ENCODE measurements at regions not wholly inside any gene's neighbourhood (a gene's known extent, or its start where the extent isn't known, plus 50 kb on each side); places are given as distances from the start of the nearest gene placed in this dataset.
"Not testable (repeated sequence)": the region's sequence is repeated elsewhere in the genome, so short reads cannot be mapped to it uniquely, and the experiment has no call there.

DNA sequence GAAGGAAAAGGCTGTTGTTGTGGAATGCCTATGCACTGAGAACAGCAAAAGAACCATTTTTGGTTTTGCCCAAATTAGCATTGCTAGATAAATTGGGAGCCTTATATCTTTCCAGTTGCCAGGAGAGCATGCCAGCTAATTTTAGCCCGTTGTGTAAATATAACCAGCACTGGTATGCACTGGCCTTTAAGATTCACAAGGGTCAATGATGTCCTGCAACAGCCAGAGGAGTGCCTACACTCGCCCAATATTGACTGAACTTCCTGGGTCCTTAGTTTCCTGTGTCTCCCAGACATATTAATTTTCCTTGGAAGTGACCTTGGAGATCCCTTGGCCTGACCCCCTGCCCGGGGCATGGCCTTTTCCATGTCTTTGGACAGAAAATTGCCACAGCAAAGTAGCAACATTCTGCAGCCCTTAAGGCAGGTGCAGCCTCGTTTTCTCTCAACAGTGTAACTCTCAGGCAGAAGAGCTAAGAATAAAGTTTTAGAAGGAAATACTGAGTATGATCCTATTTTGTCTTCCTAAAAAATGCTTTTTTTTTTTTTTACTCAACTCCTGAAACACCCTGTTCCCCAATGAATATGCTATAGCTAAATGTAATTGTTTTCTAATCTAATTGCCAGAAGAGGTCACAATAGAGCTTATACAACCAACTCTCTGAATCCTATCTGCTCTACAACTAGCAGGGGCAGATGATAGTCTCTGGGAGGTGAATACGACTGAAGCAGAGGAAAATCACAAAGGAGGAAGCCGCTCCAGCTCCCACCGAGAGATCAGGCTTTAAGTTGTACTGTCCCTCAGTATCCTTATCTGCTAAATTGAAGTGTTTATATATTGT lies 131.9 kb upstream of the PCGF5 start:
- peak; percentile 53 for DNase-seq (ENCODE audit: low spot score)

DNA sequence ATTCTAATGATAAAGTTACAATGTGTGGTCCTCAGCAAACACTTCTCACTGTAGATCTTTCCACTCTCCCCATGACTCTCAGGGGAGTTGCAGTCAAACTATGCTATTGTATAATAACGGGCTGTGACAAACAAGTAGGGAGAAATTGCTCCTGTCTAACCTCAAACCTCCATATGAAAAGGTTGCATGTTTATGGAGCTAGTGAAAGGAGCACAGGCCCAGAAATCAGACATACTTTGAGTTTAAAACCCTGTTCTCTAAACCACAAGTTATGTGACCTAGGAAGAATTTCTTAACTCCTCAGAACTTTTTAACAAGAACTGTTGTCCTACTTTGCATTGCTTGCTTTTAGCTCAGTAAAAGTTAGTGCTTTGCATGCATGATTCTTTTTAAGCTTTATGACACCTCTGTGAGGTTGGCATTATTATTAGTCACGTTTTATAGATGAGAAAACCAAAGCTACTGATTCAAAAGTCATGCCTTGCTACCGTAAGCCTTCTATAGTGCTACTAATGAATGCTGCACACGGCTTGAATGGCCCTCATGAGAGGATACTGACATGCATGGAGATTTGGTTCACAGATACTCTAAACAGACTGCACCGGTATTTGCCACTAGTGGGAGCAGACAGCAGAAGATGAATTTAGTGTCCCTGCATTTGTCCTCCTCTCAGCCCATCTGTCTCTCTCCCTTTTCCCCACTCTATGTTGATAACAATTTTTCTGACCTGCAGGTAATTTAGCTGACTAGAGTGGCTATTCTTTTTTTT lies 129.5 kb upstream of the PCGF5 start:
- peak; percentile 25 for DNase-seq (ENCODE audit: low spot score)

DNA sequence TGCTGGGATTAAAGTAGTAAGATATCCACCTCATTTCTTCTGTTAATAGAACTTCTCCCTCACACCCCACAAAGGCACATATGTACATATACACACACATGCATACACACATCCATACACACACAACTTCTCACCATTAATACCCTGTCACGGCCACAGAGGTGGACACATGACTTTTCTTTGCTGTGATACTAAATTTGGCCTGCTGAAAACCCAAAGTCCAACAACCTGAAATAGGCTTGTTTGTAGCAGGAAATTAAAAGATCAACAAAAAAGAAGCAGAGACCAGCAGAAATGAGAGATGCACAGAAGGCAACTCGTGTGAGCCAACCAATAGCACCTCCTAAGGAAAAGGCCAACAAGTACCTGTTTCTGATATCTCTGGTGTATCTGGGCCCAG lies 128.7 kb upstream of the PCGF5 start:
- no peak for DNase-seq (ENCODE audit: low spot score)

DNA sequence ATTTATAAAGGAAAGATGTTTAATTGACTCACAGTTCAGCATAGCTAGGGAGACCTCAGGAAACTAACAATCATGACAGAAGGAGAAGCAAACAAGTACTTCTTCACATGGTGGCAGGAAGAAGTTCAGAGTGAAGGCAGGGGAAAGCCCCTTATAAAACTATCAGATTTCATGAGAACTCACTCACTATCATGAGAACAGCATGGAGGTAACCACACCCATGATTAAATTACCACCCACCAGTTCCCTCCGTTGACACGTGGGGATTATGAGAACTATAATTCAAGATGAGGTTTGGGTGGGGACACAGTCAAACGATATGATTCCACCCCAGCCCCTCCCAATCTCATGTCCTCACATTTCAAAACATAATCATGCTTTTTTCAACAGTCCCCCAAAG lies 124.2 kb upstream of the PCGF5 start:
- DNase-seq (ENCODE audit: low spot score), result no peak

DNA sequence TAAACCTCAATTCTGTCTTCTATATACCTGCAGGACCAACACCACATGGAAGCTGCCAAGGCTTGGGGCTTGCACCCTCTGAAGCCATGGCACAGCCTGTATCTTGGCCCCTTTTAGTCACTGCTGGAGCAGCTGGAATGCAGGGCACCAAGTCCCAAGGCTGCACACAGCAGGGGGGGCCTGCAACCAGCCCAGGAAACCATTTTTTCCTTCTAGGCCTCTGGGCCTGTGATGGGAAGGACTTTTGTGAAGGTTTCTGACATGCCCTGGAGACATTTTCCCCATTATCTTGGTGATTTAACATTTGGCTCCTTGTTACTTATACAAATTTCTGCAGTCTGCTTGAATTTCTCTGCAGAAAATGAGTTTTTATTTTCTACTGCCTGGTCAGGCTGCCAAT lies 123.2 kb upstream of the PCGF5 start:
- no peak for DNase-seq (ENCODE audit: low spot score)

DNA sequence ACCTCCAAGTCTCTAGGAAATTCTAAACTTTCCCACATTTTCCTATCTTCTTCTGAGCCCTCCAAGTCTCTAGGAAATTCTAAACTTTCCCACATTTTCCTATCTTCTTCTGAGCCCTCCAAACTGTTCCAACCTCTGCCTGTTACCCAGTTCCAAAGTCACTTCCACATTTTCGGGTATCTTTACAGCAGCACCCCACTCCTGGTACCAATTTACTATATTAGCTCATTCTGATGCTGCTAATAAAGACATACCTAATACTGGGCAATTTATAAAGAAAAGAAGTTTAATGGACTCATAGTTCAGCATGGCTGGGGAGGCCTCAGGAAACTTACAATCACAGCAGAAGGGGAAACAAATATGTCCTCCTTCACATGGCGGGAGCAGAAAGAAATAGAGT lies 122.4 kb upstream of the PCGF5 start:
- DNase-seq (ENCODE audit: low spot score), result not testable (repeated sequence)

DNA sequence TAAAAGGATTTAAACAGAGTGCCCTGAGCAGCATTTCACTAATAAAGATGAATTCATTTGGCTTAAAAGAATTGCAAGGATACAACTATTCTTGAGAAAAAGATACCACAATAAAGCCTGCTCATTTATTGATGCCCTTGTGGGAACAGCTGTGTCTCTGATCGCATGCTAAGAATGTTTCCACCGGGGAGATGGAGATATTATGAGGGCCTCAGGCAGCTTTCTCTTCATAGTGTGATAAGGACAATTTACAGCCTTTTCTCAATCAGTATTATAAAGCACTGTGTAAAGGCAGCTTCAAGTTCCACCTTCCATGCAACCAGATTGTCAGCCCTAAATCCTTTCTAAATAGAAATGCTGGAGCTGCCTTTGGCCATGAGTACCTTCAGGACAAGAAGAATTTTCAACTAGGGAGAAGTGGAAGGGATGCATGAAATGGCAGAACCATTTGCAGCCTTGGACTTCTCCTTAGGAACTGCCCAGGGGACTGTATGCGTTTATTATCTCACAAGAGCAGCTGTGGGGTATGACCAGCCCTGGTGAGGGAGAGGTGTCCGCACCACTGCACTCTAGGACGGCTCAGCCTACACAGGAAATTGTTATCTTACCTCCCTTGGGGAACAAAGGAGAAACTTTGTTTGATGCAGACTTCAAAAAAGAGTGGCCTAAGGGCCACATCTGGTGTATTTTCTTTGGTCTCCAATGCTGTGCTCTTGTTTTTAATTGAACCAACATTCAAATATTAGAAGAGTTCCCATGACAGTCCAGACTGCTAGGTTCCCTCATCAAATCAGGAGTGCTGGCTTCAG lies 116.9 kb upstream of the PCGF5 start:
- DNase-seq (ENCODE audit: low spot score), result peak; percentile 37

DNA sequence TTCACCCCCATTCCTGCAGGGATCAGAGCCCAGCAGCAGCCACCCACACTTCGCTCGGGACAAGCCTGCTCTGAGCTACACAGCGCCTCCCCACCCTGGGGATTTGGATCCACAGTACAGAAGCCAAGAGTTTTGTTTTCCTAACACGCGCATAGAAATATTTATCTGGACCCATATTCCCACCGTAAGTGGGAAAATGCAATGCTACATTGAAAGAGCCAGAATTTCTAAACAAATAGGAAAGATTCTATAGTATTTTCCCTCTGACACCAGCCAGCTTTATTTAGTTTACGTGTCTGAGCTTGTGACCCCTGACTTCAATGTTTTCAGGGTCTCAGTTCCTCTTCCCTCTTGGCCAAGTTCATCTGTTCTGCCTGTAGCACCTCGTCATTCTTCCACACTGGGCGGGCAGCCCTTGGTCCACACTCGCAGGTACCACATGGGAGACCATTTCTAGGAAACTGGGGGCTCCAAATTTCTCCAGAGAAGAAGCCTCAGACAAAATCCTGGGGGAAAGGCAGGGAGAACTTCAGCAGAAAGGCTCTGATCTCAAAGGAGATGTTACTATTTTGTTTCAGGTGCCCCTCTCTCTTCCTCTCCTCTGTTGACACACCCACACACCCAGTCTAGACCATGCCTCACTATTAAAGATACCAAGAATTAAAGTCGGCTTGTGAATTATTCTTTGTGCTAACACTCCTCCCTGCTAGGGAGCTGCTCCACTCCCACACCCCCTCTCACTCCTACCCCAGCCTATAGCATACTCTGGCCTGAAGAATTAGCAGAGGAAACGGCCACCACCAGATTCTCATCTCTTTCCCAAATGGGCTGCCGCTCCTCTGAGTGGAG lies 116.0 kb upstream of the PCGF5 start:
- no peak for DNase-seq (ENCODE audit: low spot score)

DNA sequence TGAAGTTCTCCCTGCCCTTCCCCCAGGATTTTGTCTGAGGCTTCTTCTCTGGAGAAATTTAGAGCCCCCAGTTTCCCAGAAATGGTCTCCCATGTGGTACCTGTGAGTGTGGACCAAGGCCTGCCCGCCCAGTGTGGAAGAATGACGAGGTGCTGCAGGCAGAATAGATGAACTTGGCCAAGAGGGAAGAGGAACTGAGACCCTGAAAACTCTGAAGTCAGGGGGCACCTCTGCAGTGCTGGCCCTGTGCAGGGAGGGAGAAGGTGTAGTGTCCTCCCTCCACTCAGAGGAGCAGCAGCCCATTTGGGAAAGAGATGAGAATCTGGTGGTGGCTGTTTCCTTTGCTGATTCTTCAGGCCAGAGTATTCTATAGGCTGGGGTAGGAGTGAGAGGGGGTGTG lies 115.2 kb upstream of the PCGF5 start:
- no peak for DNase-seq (ENCODE audit: low spot score)

DNA sequence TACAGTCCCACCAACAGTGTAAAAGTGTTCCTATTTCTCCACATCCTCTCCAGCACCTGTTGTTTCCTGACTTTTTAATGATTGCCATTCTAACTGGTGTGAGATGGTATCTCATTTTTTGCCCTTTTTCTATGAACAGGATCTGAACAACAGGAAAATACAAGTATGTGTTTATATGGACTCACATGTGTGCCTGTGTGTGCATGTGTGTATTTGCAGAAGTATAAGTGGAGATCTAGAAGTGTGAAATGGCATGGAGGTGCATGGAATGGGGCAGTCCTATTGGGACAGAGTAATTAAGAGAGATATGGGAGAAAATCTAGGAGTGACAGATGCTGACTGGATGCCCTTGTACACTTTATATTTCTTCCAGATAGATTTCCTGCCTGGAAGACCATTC lies 111.6 kb upstream of the PCGF5 start:
- DNase-seq (ENCODE audit: low spot score), result no peak

DNA sequence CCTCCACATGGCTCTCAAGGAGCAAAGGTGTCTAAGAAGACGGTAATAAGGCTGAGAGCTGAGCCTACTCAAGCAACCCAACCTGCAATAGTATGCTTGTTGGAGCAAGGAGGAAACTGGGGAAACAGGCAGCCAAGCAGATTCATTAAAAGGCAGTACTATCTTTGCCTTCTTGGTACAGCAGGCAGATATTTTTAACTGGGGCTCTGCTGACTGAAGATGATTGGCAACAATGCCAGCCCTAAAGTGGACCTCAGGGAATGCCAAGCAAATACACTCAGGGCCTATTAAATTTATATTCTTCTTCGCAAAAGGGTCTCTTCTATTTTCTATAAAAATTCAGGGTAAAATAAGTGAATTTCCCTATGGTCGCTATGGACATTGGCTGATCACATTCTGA lies 109.4 kb upstream of the PCGF5 start:
- no peak for DNase-seq (ENCODE audit: low spot score)

DNA sequence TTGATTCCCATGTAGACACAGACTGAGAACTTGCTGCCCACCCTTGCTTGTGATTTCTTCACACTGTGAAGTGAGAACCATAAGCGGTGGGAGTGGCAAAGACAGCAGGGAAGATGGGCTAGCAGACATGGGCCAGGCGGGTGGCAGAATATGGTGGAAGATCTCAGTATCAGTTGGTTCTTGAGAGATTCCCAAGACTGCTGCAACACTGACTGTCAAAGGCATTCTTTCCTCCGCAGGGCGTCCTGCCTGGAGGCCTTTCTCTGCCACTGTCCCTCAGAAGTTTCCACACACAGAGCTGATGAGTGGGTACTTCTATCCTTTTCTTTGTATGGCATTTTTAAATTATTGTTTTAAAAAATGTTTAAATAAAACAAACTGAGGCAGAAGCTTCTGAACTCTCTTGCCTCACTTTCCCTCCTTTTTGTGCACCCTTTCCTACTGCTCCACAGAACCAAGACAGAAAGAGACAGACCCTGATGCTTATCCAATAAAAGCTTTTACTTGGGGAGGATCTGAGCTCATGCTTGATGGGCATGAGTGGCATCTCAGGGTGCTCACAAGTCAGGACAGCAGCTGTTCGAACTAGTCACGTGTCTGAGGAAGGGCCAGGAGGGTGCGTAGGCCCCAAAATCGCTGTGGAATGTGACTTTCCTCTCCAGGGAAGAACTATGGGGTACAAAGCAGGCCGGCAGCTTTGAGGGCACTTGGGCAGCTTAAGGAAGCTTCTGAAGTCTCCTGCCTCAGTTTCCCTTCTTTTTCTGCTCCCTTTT lies 104.7 kb upstream of the PCGF5 start:
- no peak for DNase-seq (ENCODE audit: low spot score)

DNA sequence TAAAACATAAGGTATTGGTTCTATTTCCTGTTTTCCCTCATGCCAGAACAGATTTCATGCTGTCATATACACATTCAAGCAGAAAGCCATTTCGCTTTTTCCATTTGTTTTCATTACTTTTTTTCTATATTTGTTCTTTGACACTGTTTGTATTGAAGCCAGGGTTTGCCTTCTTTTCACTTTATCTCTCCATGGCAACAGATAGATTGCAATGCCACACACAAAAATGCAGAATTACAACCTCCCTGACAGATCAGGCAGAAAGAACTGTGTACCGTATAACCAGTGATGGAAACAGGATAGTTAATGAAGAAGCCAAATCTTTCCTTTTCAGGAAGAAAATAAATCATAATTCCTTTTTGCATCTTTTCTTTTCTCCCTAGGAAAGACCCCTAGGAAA lies 103.0 kb upstream of the PCGF5 start:
- DNase-seq (ENCODE audit: low spot score), result no peak

DNA sequence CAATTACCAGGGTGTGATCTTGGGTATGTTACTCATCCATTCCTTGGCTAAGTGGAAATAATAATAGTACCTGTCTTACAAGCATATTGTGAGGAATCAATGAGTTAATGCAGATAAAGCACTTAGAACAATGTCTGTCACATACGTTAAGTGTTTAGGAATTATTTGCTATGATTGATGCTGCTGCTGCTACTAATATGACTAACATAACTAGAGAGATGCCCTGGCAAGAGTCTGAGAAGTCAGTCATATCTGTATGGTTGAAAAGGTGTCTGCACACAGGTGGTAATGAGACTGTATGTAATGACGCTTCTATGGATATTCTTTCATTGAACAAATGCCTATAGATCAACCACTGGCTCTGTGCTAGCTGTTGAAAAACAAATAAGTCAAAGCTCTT lies 100.1 kb upstream of the PCGF5 start:
- no peak for DNase-seq (ENCODE audit: low spot score)

DNA sequence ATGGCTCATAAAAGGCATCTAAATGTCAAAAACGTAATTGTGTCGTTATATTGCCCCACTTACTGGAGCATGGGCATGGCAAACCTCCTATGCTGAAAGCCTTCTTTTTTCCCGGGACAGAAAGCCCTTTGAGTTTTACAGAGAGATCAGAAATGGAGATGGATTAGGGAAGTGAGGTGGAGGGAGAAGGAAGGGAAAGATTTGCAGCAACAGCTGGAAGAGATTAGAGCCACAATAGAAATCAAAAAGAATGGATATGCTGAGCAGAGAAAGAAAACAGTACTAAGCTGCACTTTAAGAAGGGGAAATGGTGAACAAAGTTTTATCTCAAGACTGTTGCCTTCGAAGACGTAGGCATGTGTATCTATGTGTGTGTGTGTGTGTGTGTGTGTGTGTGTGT lies 97.2 kb upstream of the PCGF5 start:
- no peak for DNase-seq (ENCODE audit: low spot score)

DNA sequence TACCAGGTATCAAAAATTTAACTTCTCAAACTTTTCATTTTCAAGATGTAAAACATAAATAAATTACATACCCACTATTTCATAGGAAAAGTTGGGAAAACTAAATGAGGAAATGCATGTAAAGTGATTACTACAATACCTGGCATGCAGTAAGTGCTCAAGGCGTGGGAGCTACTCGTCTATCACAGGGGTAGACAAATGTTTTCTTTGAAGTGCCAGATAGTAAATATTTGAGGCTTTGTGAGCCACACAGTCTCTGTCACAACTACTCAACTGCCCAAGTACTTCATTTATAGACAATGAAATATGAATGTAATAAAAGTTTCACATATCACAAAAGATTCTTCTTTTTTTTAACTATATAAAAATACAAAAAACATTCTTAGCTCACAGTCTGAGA lies 96.4 kb upstream of the PCGF5 start:
- DNase-seq (ENCODE audit: low spot score), result peak; percentile 80

DNA sequence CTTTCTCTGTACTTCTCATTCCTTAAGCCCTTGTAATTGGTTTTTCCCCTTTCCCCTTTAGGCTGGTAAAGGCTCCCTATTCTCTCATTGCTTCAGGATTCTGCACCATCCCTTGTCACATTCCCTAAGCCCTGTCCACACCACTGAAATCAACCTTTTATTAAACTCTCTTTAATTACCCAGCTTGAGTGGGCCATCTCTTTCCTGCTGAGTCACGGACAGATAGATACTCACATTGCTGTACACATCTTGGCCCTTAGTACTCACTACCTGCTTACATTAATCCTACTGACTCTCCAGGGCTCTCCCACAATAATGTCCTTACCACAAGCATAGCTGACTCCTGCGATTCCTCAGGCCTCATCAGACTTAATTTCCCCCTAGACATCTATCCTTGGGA lies 94.0 kb upstream of the PCGF5 start:
- no peak for DNase-seq (ENCODE audit: low spot score)

DNA sequence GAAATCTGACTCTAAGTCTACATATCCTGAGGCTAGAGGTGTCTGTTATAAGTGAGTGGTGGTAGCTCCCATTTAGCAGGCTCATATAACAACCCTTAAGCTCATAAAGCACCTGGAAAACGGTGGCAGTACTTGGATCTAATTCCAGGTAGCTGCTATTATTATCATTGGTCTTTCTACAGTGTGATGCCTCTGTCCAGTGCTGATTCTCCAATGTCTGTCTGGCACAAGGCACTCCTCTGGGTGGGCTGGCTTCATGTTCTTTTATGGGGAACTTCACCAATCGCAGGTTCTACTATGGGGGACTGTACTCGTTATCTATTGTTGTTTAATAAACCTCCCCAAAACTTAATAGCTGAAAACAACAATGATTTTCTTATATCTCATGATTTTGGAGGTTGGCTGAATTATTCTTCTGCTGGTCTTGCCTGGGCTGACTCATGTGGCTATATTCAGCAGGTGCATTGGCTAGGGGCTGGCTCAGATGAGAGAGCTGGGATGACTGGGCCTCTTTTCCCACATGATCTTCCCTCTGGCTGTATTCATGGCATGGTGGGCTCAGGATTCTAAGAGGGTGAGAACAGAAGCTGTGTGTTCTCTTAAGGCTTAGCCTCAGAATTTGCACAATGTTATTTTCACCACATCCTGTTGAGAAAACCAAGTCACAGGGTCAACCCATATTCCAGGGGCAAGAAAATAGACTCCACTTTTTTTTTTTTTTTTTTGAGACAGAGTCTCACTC lies 93.0 kb upstream of the PCGF5 start:
- no peak for DNase-seq (ENCODE audit: low spot score)

DNA sequence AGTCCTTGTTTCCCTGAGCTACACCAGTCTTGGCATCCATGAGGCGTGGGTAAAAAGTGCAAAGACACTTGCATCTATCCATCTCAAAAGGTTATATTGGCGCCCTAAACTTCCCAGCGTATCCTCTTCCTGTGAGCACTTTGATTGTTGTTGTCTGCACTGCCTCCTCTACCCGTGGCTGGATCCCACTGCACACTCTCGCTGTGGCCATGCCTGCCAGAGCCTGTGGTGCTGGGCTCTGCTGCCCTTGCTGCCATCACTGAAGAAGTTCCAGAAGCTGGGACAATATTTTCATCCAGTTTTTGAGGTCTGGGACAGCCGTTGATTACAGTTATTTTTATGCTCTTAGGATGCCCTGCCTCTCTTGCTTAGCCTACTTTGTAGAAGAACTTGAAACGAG lies 85.3 kb upstream of the PCGF5 start:
- DNase-seq (ENCODE audit: low spot score), result no peak

DNA sequence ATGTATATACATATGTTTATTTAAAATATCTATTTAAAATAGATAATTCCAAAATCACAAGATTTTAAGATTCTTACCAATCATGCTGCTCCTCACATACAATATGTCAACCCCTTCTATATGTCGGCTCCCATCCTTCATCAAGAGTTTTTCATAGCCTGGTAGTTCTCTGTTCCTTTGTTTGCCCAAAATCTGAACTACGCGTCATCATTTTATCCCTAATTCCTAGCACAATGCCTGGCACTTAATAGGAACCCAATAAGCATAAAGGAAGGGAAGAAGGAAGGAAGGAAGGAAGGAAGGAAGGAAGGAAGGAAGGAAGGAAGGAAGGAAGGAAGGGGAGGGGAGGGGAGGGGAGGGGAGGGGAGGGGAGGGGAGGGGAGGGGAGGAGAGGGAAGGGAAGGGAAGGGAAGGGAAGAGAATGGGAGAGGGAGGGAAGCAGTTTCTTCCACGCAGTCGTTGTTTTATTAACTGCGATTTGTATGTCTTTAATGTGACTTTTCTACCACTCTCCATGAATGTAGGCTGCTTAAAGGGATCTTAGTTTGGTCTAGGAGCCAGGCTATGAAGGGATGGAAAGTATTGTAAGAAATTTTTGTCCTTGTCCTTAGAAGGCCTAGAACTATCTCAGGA lies 83.3 kb upstream of the PCGF5 start:
- no peak for DNase-seq (ENCODE audit: low spot score)
